Epidermal melanocyte (primary cell): ENCODE measurements at regions not wholly inside any gene's neighbourhood (a gene's known extent, or its start where the extent isn't known, plus 50 kb on each side); places are given as distances from the start of the nearest gene placed in this dataset.
"Not testable (repeated sequence)": the region's sequence is repeated elsewhere in the genome, so short reads cannot be mapped to it uniquely, and the experiment has no call there.

Experiments used
- DNase-seq: peaks from one replicate; pipeline ENCODE4 v3.0.0; 2011; ENCODE audit warnings: low spot score; ENCODE audit not compliant: insufficient read length

DNA sequence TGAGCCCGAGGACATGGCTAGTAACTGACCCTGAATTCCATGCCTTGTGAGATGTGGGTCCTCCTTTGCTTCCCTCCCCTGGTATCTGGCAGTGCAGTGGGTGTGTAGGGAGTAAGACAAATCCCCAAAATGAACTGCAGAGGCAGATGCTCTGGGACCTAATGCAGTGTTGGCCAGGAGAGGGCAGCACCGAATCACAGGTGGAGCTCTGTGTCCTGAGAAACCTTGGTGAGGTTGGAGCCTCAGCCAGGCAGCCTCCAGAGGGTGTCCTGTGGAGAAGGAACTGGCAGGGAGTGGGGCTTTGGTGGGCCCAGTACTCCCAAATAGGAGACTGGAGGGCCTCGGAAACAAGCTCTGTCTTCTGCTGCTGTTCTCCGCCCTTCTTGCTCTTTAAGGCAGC lies 209.9 kb downstream of the CCNG2 start:
- not testable (repeated sequence) for DNase-seq

GRCh38 chr4:77367638-77368037 lies 210.6 kb downstream of the CCNG2 start:
- DNase-seq: no peak

DNA sequence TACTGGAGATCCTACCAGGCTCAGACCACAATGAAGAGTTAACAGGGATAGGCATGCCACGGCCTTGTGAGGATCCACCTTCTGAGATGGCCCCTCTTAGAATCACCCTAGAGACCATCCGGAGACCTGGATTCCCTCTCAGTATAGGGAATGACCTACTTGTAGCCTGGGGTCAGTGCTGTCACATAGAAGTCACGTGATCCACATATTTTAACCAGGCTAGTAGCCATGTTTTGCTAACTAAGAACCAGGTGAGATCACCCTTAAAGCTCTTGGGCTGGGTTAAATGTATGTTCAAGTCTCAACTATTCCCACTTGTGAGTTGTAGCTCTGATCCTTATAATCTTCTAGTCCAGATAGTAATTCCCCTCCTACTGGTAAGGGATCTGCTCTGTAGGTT lies 215.4 kb downstream of the CCNG2 start:
- DNase-seq: no peak

- DNase-seq: no peak
Measured at GRCh38 chr4:77375866-77376607, 219.0 kb downstream of the CCNG2 start.

DNA sequence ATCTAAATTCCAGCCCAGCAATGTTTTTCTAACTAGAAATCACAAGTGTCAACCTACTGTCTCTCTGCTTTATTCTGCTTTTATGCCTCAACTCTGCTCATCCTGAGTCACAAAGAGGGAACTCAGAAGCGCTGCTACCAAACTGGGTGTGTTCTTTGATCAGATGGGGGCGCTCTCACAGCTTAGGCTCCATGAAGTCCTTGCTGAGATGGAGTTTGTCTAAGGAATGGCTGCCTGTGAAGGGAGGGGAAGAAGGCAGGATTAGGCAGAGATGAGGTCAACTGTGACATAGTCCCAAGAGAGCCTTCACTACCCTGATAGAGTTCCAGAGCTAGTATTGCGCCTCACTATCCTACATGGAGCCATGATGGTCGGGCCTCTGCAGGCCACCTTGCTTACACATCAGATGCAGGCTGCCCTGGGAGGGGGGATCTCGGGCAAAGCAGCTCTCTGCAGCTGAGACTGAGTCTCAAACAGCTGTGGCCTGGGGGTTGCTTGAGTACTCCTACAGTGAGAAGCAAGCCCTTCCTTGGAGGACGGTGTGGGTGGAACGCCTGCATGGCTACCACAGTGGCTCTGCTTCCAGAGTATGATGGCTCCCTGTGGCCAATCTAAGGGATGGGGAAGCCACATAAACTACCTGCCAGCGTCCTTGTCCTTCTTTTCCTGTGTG lies 219.9 kb downstream of the CCNG2 start:
- DNase-seq: no peak

- DNase-seq: no peak
Measured at GRCh38 chr4:77384094-77384493, 221.5 kb upstream of the CXCL13 start.

DNA sequence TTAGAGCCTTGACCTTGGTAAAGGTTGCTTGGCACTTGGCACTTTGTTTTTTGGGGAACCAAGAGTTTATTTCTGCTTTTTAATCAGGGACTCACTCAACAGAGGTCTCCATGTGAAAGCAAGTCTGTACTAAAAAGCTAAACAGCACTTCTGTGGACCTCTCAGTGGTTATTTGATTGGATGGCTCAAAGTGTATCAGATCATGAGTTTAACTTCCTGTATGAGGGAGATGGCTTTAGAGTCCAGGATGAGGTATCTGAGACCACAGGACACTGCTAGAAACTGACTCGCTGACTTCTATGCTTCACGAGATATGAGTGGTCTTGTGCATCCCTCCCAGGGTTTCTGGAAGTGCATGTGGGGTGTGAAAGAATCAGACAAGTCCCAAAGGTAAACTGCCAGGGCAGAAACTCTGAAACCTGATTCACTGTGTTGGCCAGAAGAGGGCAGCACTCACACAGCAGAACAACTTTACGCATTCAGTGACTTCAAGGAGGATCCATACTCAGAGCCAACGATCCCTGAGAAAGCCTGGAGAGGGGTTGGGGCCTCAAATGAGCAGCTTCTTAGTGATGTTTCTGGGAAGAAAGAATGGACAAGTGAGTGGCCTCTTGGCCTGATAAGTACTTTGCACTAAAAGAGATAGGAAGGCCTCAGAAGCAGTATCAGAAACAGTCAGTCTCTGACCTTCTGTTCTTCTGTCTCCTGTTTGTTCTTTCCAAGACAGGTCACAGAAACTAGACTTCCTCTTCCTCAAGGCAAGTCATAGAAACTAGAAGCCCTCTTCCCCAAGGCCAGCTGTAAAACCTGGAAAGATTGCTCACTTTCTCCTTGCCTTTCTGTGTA lies 220.3 kb upstream of the CXCL13 start:
- DNase-seq: peak; percentile 66

- DNase-seq: no peak
Measured at GRCh38 chr4:77393996-77394395, 211.6 kb upstream of the CXCL13 start.

- DNase-seq: no peak
Measured at GRCh38 chr4:77395481-77395880, 210.1 kb upstream of the CXCL13 start.

GRCh38 chr4:77398256-77398655 lies 207.4 kb upstream of the CXCL13 start:
- no peak for DNase-seq

- DNase-seq: no peak
Measured at GRCh38 chr4:77399831-77400230, 205.8 kb upstream of the CXCL13 start.

DNA sequence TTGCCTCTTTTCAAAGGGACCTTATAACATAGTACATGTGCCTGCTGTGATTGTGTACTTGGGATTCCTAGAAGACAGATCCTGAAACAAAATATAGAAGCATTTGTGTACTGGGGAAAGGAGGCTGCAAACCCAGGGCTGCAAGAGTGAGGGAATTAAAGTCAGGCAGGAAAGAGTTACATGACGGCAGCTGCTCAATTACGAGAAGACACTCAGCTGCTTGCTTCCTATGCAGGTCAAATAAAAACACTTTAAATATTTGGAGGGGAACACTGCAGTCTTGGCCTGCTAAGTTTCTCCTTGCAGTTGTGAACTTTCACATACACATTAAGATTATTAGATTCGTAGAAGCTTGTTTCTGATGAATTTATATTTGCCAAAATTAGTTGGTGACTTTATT lies 191.9 kb upstream of the CXCL13 start:
- DNase-seq: no peak

DNA sequence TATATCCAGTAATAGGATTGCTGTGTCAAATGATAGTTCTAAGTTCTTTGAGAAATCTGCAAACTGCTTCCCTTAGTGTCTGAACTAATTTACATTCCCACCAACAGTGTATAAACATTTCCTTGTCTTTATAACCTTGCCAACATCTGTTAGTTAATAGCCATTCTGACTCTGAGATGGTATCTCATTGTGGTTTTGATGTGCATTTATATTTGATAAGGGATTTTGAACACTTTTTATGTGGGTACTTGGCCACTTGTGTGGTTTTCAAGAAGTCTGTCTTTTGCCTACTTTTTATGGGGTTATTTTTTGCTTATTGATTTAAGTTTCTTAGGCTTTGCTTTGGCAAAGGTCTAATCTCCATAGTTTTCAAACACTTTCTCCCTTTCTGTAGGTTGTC lies 189.9 kb upstream of the CXCL13 start:
- DNase-seq: no peak

DNA sequence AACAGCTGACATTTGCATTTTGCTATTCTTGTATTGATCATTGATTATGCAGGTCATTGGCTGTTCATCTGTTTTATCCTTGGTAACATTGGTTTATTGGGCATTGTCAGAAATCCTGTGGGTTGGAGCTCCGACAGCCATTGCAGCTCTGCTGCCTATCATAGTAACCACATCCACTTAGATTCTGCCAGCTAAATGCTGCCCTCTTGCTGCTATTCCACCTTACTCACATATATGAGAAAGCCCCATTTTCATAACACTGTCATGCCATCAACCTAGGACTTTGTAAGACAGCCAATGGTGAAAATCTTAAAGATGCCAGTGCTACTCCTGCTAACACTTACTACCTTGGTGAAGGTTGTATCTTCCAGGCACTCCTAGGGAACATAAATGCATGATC lies 187.3 kb upstream of the CXCL13 start:
- no peak for DNase-seq

DNA sequence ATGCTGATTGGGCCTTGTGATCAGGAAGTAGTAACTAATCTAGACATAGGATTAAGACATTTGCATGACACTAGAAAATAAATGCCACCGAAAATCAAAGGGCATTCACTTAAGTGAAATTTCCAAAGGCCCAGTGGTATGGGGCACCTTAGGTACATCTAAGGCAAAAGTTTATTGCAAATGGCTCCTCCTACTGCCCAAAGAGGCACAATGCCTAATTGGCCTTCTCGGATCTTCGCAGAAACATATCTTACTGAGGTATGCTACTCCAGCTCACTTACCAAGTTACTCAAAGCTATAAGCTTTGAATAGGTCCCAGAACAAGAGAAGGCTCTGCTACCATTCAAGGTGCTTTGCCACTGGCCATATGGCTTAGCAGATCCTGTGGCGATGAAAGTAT lies 174.8 kb upstream of the CXCL13 start:
- DNase-seq: no peak

DNA sequence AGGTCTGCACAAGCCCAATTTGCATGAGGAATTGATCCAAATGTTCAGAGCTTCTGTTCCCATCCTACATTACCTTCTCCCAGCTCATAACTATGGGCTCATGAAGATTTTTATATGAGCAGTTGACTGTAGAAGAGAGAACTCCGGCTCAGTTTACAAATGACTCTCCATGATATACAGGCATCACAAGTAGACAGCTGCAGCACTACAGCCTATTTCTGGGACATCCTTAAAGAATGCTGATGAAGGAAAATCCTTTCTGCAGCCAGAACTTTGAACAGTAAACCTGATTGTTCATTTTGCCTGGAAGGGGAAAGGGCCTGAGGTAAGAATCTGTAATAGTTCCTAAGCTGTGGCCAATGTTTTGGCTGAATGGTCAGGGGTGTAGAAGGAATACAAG lies 174.1 kb upstream of the CXCL13 start:
- DNase-seq: no peak

DNA sequence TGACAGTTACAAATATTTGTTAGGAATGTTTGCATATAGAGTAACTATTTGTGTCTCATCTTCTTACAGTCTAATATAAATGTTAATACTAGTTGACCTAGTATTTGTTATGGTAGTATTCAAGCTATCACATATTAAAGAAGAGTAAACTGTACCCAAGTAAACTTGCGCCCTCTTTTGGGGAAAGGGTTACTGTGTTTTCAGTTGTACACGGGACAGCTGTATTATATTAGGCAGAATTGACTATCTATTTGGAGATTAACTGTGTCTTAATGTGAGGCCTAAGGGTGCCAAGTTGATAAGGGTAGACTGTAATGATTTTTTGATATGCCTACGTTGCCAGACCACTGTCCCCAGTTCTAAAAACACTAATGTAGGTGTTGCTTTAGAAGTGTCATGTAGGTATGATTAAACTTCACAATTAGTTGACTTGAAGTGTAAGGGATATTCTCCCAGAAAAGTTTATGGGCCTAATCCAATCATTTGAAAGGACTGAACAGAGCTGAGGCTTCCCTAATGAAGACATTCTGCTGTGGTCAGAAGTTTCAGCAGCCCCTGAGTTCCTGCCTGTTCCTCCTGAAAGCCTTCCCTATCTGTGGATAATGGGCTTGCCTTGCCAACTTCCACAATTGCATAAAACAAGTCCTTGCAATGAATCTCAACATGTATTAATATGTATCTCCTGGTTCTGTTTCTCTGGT lies 172.8 kb upstream of the CXCL13 start:
- no peak for DNase-seq

- DNase-seq: peak; percentile 38
Measured at GRCh38 chr4:77433418-77433733, 172.2 kb upstream of the CXCL13 start.

DNA sequence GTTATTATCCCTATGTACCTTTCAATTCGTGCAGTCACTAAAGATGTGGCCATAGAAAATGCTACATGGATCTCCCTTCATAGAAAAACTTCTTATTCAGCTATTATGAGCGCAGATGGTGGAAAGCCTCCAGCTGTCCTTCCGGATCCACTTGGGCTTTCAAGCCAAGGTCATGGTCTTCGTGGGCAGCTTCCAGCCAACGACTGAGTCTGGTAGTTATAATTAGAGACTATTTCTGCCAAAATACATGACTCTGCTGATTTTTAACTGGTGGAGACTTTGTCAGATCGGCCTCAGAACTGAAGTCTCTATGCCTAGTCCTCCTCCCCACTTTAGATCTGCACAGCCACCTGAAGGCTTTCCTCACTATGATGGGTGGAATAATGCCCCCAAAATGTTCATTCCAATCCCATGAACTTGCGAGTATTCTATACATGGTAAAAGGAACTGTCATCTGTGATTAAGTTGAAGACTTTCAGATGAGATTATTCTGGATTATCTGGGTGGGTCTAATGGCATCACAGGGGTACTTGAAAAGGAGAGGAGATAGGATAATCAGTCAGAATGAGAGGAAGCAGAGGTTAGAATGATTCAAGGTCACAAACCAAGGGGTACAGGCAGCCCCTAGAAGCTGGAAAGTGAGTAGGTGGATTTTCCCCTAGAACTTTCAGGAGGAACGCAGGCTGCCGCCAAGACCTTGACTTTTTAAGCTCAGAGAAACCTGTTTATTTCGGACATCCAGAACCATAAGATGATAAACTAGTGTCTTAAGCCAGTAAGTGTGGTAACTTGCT lies 171.1 kb upstream of the CXCL13 start:
- DNase-seq: no peak

- DNase-seq: no peak
Measured at GRCh38 chr4:77437079-77437478, 168.5 kb upstream of the CXCL13 start.

DNA sequence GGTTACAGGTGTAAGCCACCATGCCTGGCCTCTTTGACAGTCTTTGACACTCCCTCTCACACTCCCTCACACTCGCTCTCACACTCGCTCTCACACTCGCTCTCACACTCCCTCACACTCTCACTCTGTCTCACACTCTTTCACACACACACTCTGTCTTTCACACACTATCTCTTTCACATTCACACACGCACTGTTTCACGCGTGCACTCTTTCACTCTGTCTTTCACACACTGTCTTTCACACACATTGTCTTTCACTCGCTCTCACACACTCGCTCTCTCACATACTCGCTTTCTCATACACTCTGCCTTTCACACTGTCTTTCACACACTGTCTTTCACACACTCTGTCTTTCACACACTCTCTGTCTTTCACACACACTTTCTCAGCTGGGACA lies 167.1 kb upstream of the CXCL13 start:
- DNase-seq: no peak
